ENCODE measurements at regions not wholly inside any gene's neighbourhood (a gene's known extent, or its start where the extent isn't known, plus 50 kb on each side); places are given as distances from the start of the nearest gene placed in this dataset.

DNA sequence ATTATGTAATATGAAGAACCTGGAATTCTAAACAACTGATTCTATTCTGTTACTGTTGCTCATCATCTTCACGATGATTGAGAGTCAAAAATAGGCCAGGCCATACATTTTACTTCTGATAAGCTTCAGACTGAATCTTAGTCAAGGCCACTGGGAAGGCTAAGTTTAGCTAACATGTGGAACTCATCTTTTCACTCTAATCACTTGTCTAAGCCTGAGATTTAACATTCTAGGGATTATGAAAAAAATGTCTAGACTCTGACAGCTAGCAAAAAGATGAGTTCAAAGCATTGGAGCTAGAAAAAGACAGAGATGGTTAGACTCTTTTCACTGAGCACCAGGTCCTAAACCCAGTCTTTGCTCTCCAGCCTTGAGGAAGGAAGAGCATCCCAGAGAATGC is 656.2 kb upstream of the IGFBP7 start:
- no peak overlapping the region for H3K4ac ChIP-seq (ENCODE audit: low read depth in 1 of 2, low read length in 2 of 2)
- no peaks in the 10 kb centered on the region for H3K27me3 ChIP-seq (ENCODE audit: control insufficient read depth in 1 of 2, insufficient read depth in 1 of 2, low read length in 2 of 2)
- H3K79me1 ChIP-seq (replicated peaks; ENCODE audit: low read length, poor library complexity, severe bottlenecking), result no peaks in the 10 kb centered on the region
- H3K9ac ChIP-seq (ENCODE audit: low read length), result no peak overlapping the region
- H3K36me3 ChIP-seq (ENCODE audit: control insufficient read depth in 1 of 2, insufficient read depth in 2 of 2, low read depth in 1 of 2, low read length in 2 of 2), result no peaks in the 10 kb centered on the region
- no peak overlapping the region for H2BK5ac ChIP-seq (ENCODE audit: low read depth, low read length, poor library complexity, severe bottlenecking)
- no peak overlapping the region for H2AFZ ChIP-seq (ENCODE audit: low read depth, low read length)
- peaks cover 3% of the 10 kb centered on the region for H3K9me3 ChIP-seq (ENCODE audit: control insufficient read depth, low read length)
- no peak overlapping the region for H3K14ac ChIP-seq (ENCODE audit: low read length in 2 of 2)
- H4K8ac ChIP-seq (ENCODE audit: low read length), result no peak overlapping the region
- no peak overlapping the region for H3K23ac ChIP-seq (ENCODE audit: low read length in 2 of 2)
- H4K91ac ChIP-seq (ENCODE audit: low read length), result no peak overlapping the region
- DNase-seq, result no peak
- 100% methylated on average over 1 of the region's 1 CpG for WGBS
- no peak overlapping the region for H2BK12ac ChIP-seq (ENCODE audit: low read length in 2 of 2)
- no peaks in the 10 kb centered on the region for H3K4me1 ChIP-seq (ENCODE audit: control insufficient read depth, insufficient read depth, low read depth, low read length)
- no peak overlapping the region for H2BK120ac ChIP-seq (ENCODE audit: low read depth, low read length)
- no peak overlapping the region for H3K4me3 ChIP-seq (ENCODE audit: insufficient read depth in 1 of 2, low read depth in 1 of 2, low read length in 2 of 2)
- H3K27ac ChIP-seq (ENCODE audit: low read length, poor library complexity, severe bottlenecking), result no peak overlapping the region
- H3K4me2 ChIP-seq (ENCODE audit: low read length, poor library complexity, severe bottlenecking), result no peak overlapping the region
- no peak overlapping the region for H2AK5ac ChIP-seq (ENCODE audit: low read length, severe bottlenecking)
- no peak overlapping the region for H2BK15ac ChIP-seq (ENCODE audit: low read depth, poor library complexity, severe bottlenecking)
- no peak overlapping the region for H3K18ac ChIP-seq (ENCODE audit: low read depth in 1 of 2, low read length in 2 of 2)

DNA sequence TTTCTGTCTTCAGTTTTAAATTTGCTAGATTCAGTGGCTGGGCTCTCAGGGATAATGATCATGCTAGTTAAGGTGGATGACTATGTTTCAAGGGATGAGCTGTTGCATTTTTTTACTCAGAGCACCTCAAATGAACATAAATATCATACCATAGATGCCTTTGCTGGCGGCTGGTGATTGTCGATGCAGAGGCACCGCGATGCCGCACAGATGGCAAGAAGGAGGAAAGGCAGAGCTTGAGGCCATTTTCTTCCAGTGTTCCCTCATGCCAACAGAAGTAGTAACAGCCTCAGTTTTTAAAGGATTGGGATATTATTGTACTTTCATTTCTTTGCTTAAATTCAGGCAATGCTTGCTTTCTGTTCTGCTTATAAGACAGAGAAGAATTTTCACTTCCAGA is 654.7 kb upstream of the IGFBP7 start:
- no peak overlapping the region for H2BK12ac ChIP-seq (ENCODE audit: low read length in 2 of 2)
- no peak overlapping the region for H3K23ac ChIP-seq (ENCODE audit: low read length in 2 of 2)
- 97% methylated on average over 5 of the region's 5 CpGs for WGBS
- H2AK5ac ChIP-seq (ENCODE audit: low read length, severe bottlenecking), result no peak overlapping the region
- H3K9me3 ChIP-seq (ENCODE audit: control insufficient read depth, low read length), result peaks cover 3% of the 10 kb centered on the region
- no peaks in the 10 kb centered on the region for H3K36me3 ChIP-seq (ENCODE audit: control insufficient read depth in 1 of 2, insufficient read depth in 2 of 2, low read depth in 1 of 2, low read length in 2 of 2)
- peaks cover 1% of the 10 kb centered on the region for H3K4me1 ChIP-seq (ENCODE audit: control insufficient read depth, insufficient read depth, low read depth, low read length)
- H3K9ac ChIP-seq (ENCODE audit: low read length), result no peak overlapping the region
- H2BK15ac ChIP-seq (ENCODE audit: low read depth, poor library complexity, severe bottlenecking), result no peak overlapping the region
- H2AFZ ChIP-seq (ENCODE audit: low read depth, low read length), result no peak overlapping the region
- H3K14ac ChIP-seq (ENCODE audit: low read length in 2 of 2), result no peak overlapping the region
- DNase-seq, result no peak
- no peak overlapping the region for H4K91ac ChIP-seq (ENCODE audit: low read length)
- no peak overlapping the region for H4K8ac ChIP-seq (ENCODE audit: low read length)
- no peaks in the 10 kb centered on the region for H3K79me1 ChIP-seq (replicated peaks; ENCODE audit: low read length, poor library complexity, severe bottlenecking)
- H3K18ac ChIP-seq (ENCODE audit: low read depth in 1 of 2, low read length in 2 of 2), result no peak overlapping the region
- no peak overlapping the region for H3K4ac ChIP-seq (ENCODE audit: low read depth in 1 of 2, low read length in 2 of 2)
- H2BK120ac ChIP-seq (ENCODE audit: low read depth, low read length), result no peak overlapping the region
- no peak overlapping the region for H3K4me2 ChIP-seq (ENCODE audit: low read length, poor library complexity, severe bottlenecking)
- H3K27me3 ChIP-seq (ENCODE audit: control insufficient read depth in 1 of 2, insufficient read depth in 1 of 2, low read length in 2 of 2), result no peaks in the 10 kb centered on the region
- no peak overlapping the region for H3K27ac ChIP-seq (ENCODE audit: low read length, poor library complexity, severe bottlenecking)
- H3K4me3 ChIP-seq (ENCODE audit: insufficient read depth in 1 of 2, low read depth in 1 of 2, low read length in 2 of 2), result no peak overlapping the region
- no peak overlapping the region for H2BK5ac ChIP-seq (ENCODE audit: low read depth, low read length, poor library complexity, severe bottlenecking)

DNA sequence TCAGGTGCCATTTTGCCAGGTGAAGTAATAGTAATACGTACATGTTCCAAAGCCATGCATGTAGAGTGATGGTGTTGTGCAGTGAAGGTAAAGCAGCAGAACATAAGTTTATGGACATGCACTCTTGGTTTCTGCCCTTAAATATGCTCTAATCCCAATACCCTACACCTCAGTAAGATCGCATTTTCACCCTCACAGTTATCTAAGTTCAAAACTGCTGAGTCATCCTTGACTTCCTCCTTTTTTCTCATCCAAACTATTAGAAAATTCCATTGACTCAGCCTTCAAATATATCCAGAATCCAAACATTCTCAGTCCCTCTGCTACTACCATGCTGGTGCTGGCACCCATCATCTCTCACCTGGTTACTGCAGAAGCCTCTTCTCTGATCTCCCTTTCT is 652.9 kb upstream of the IGFBP7 start:
- no peak overlapping the region for H2BK5ac ChIP-seq (ENCODE audit: low read depth, low read length, poor library complexity, severe bottlenecking)
- H2BK120ac ChIP-seq (ENCODE audit: low read depth, low read length), result no peak overlapping the region
- no peaks in the 10 kb centered on the region for H3K27me3 ChIP-seq (ENCODE audit: control insufficient read depth in 1 of 2, insufficient read depth in 1 of 2, low read length in 2 of 2)
- H3K4me3 ChIP-seq (ENCODE audit: insufficient read depth in 1 of 2, low read depth in 1 of 2, low read length in 2 of 2), result no peak overlapping the region
- WGBS, result 76% methylated on average over 2 of the region's 2 CpGs
- peaks cover 1% of the 10 kb centered on the region for H3K4me1 ChIP-seq (ENCODE audit: control insufficient read depth, insufficient read depth, low read depth, low read length)
- no peak overlapping the region for H3K4ac ChIP-seq (ENCODE audit: low read depth in 1 of 2, low read length in 2 of 2)
- no peak overlapping the region for H2BK15ac ChIP-seq (ENCODE audit: low read depth, poor library complexity, severe bottlenecking)
- no peaks in the 10 kb centered on the region for H3K79me1 ChIP-seq (replicated peaks; ENCODE audit: low read length, poor library complexity, severe bottlenecking)
- no peak overlapping the region for H3K23ac ChIP-seq (ENCODE audit: low read length in 2 of 2)
- peak overlapping the region in 1 of 2 experiments; percentile 19 for H2BK12ac ChIP-seq (ENCODE audit: low read length in 2 of 2)
- H4K8ac ChIP-seq (ENCODE audit: low read length), result no peak overlapping the region
- no peak overlapping the region for H4K91ac ChIP-seq (ENCODE audit: low read length)
- no peak overlapping the region for H3K9ac ChIP-seq (ENCODE audit: low read length)
- peak overlapping the region; percentile 67 for H2AFZ ChIP-seq (ENCODE audit: low read depth, low read length)
- no peak for DNase-seq
- H3K14ac ChIP-seq (ENCODE audit: low read length in 2 of 2), result no peak overlapping the region
- no peaks in the 10 kb centered on the region for H3K36me3 ChIP-seq (ENCODE audit: control insufficient read depth in 1 of 2, insufficient read depth in 2 of 2, low read depth in 1 of 2, low read length in 2 of 2)
- H3K27ac ChIP-seq (ENCODE audit: low read length, poor library complexity, severe bottlenecking), result no peak overlapping the region
- H3K9me3 ChIP-seq (ENCODE audit: control insufficient read depth, low read length), result peaks cover 3% of the 10 kb centered on the region
- H3K4me2 ChIP-seq (ENCODE audit: low read length, poor library complexity, severe bottlenecking), result no peak overlapping the region
- H2AK5ac ChIP-seq (ENCODE audit: low read length, severe bottlenecking), result no peak overlapping the region
- no peak overlapping the region for H3K18ac ChIP-seq (ENCODE audit: low read depth in 1 of 2, low read length in 2 of 2)

- Histone ChIP-seq H3K4me2 (ENCODE audit: low read length, poor library complexity, severe bottlenecking) (no peak overlapping the region), H3K36me3 (ENCODE audit: control insufficient read depth in 1 of 2, insufficient read depth in 2 of 2, low read depth in 1 of 2, low read length in 2 of 2) (no peaks in the 10 kb centered on the region), H2AFZ (ENCODE audit: low read depth, low read length) (no peak overlapping the region), H3K27ac (ENCODE audit: low read length, poor library complexity, severe bottlenecking) (no peak overlapping the region), H3K27me3 (ENCODE audit: control insufficient read depth in 1 of 2, insufficient read depth in 1 of 2, low read length in 2 of 2) (no peaks in the 10 kb centered on the region), H2BK120ac (ENCODE audit: low read depth, low read length) (no peak overlapping the region), H3K9ac (ENCODE audit: low read length) (no peak overlapping the region), H2BK15ac (ENCODE audit: low read depth, poor library complexity, severe bottlenecking) (no peak overlapping the region), H2BK5ac (ENCODE audit: low read depth, low read length, poor library complexity, severe bottlenecking) (no peak overlapping the region), H3K4me3 (ENCODE audit: insufficient read depth in 1 of 2, low read depth in 1 of 2, low read length in 2 of 2) (no peak overlapping the region), H3K4ac (ENCODE audit: low read depth in 1 of 2, low read length in 2 of 2) (no peak overlapping the region), H3K79me1 (replicated peaks; ENCODE audit: low read length, poor library complexity, severe bottlenecking) (no peaks in the 10 kb centered on the region), H3K14ac (ENCODE audit: low read length in 2 of 2) (no peak overlapping the region), H2BK12ac (ENCODE audit: low read length in 2 of 2) (no peak overlapping the region), H3K4me1 (ENCODE audit: control insufficient read depth, insufficient read depth, low read depth, low read length) (no peaks in the 10 kb centered on the region), H3K18ac (ENCODE audit: low read depth in 1 of 2, low read length in 2 of 2) (no peak overlapping the region), H2AK5ac (ENCODE audit: low read length, severe bottlenecking) (no peak overlapping the region), H4K91ac (ENCODE audit: low read length) (no peak overlapping the region), H3K9me3 (ENCODE audit: control insufficient read depth, low read length) (peaks cover 1% of the 10 kb centered on the region), H3K23ac (ENCODE audit: low read length in 2 of 2) (no peak overlapping the region), H4K8ac (ENCODE audit: low read length) (no peak overlapping the region)
- WGBS, result 82% methylated on average over 1 of the region's 1 CpG
- no peak for DNase-seq
Measured at GRCh38 chr4:57740625-57741190, 630.5 kb upstream of the IGFBP7 start.

Data from mesenchymal stem cell (in vitro differentiated cells and primary cell).